ENCODE measurements at regions not wholly inside any gene's neighbourhood (a gene's known extent, or its start where the extent isn't known, plus 50 kb on each side); places are given as distances from the start of the nearest gene placed in this dataset.

DNA sequence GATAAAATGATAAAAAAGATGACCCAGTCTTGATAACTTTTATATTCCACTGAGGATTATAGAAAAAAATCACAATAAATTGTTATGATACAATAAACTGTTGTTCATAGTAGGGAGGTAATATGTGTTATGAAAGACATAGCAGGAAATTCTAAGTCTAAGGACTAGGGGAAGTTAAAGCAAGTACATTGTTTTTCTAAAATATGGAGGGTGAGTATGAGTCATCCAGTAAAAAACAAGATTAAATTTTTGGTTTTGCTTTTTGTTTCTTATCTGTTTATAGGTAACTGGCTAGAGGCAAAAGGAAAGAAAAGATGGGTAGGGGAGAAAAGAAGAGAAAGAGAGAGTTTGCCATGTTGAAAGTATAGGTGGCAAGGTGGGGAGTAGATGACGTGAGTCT lies 188.4 kb downstream of the POLR1F start:
- H2BK12ac ChIP-seq (ENCODE audit: insufficient read length, low read depth, low read length), result no peak overlapping the region
- no peak overlapping the region for H4K8ac ChIP-seq (replicated peaks; ENCODE audit: insufficient read length, low read depth, low read length)
- H3K4ac ChIP-seq (ENCODE audit: low read depth, low read length), result no peak overlapping the region
- no peak overlapping the region for H2BK5ac ChIP-seq (ENCODE audit: insufficient read length, low read length)
- no peak overlapping the region for H3K14ac ChIP-seq (ENCODE audit: insufficient read depth, low read length)
- no peak overlapping the region for H2AFZ ChIP-seq (ENCODE audit: low read length)
- no peak overlapping the region for H4K5ac ChIP-seq (ENCODE audit: insufficient read length, low read depth, low read length)
- no peak overlapping the region for H2AK5ac ChIP-seq (ENCODE audit: insufficient read length, low read length)
- no CpG with 5 or more reads among the region's 1 CpG for WGBS (ENCODE audit: extremely low coverage, insufficient read length, low lambda C conversion rate)
- no peak overlapping the region for H3K18ac ChIP-seq (ENCODE audit: insufficient read length, low read depth, low read length)
- H2BK120ac ChIP-seq (ENCODE audit: low read depth, low read length, poor library complexity, severe bottlenecking), result no peak overlapping the region
- no peak overlapping the region for H3K4me3 Mint-ChIP-seq
- H3K79me1 ChIP-seq (ENCODE audit: insufficient read depth, low read depth, low read length, poor library complexity, severe bottlenecking), result no peaks in the 10 kb centered on the region
- H3K9me3 Mint-ChIP-seq, result peaks cover 0 to 2% of the 10 kb centered on the region in 2 experiments; a peak in 1 of 5 replicates
- H3K9ac ChIP-seq (ENCODE audit: extremely low read depth, insufficient read length, low read length), result no peak overlapping the region
- H2BK15ac ChIP-seq (ENCODE audit: low read depth, low read length), result no peak overlapping the region
- H3K27ac ChIP-seq (ENCODE audit: insufficient read length, low read depth, low read length), result no peak overlapping the region
- no peak overlapping the region for H3K56ac ChIP-seq (ENCODE audit: insufficient read length, low read depth, low read length)
- H3K79me2 ChIP-seq (ENCODE audit: insufficient read depth, low read length), result no peaks in the 10 kb centered on the region
- H3K23ac ChIP-seq (ENCODE audit: insufficient read length, low read depth, low read length), result no peak overlapping the region
- no peak overlapping the region for H4K91ac ChIP-seq (ENCODE audit: insufficient read length, low read depth, low read length)
- H4K20me1 ChIP-seq (ENCODE audit: control insufficient read depth, insufficient read depth, insufficient read length), result no peaks in the 10 kb centered on the region
- H3K4me2 ChIP-seq (ENCODE audit: insufficient read depth, insufficient read length, low read length), result no peak overlapping the region
- H3K4me1 ChIP-seq (ENCODE audit: insufficient read depth, low read length), result no peaks in the 10 kb centered on the region
- no peak overlapping the region for H3K27ac Mint-ChIP-seq
- no peaks in the 10 kb centered on the region for H3K27me3 ChIP-seq (ENCODE audit: insufficient read depth, low read length)
- no peaks in the 10 kb centered on the region for H3K9me3 ChIP-seq (ENCODE audit: control insufficient read depth, low read depth, low read length)
- H3K23me2 ChIP-seq (ENCODE audit: insufficient read length, low read depth, low read length, poor library complexity, severe bottlenecking), result no peaks in the 10 kb centered on the region
- H3T11ph ChIP-seq (ENCODE audit: low read length), result no peak overlapping the region
- no peaks in the 10 kb centered on the region for H3K27me3 Mint-ChIP-seq (ENCODE audit: low read depth)
- DNase-seq, result no peak
- H2BK20ac ChIP-seq (ENCODE audit: low read depth, low read length, poor library complexity, severe bottlenecking), result no peak overlapping the region
- no peaks in the 10 kb centered on the region for H3K4me1 Mint-ChIP-seq
- TF ChIP-seq, protein P1, sequence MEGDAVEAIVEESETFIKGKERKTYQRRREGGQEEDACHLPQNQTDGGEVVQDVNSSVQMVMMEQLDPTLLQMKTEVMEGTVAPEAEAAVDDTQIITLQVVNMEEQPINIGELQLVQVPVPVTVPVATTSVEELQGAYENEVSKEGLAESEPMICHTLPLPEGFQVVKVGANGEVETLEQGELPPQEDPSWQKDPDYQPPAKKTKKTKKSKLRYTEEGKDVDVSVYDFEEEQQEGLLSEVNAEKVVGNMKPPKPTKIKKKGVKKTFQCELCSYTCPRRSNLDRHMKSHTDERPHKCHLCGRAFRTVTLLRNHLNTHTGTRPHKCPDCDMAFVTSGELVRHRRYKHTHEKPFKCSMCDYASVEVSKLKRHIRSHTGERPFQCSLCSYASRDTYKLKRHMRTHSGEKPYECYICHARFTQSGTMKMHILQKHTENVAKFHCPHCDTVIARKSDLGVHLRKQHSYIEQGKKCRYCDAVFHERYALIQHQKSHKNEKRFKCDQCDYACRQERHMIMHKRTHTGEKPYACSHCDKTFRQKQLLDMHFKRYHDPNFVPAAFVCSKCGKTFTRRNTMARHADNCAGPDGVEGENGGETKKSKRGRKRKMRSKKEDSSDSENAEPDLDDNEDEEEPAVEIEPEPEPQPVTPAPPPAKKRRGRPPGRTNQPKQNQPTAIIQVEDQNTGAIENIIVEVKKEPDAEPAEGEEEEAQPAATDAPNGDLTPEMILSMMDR (conservative IDR thresholded peaks at IDR 0.05), result no peak
- H3K36me3 Mint-ChIP-seq (ENCODE audit: insufficient read depth in 1 of 3, low read depth in 3 of 3), result no peaks in the 10 kb centered on the region
